KMS-11 (cell line): ENCODE measurements at regions not wholly inside any gene's neighbourhood (a gene's known extent, or its start where the extent isn't known, plus 50 kb on each side); places are given as distances from the start of the nearest gene placed in this dataset.

Source experiments
- H2AFZ ChIP-seq: fragments of 200-600 bp; sonication (generic); 2 replicates; pipeline ENCODE4 v1.6.1; 2016; ENCODE audit warnings: antibody characterized with exemption, mixed run types, low read depth
- H3K27ac ChIP-seq: fragments of 200-600 bp; sonication (generic); 2 replicates; pipeline ENCODE4 v1.6.1; 2016; ENCODE audit warnings: mild to moderate bottlenecking, mixed run types
- H3K27me3 ChIP-seq: fragments of 200-600 bp; sonication (generic); 2 replicates; pipeline ENCODE4 v1.6.1; 2017; ENCODE audit warnings: mild to moderate bottlenecking, low read depth, mixed run types, moderate library complexity; ENCODE audit not compliant: insufficient read depth
- H3K36me3 ChIP-seq: fragments of 200-600 bp; sonication (generic); 2 replicates; pipeline ENCODE4 v1.6.1; 2017; ENCODE audit warnings: mild to moderate bottlenecking, mixed run types; ENCODE audit not compliant: insufficient read depth
- H3K4me1 ChIP-seq: fragments of 200-600 bp; sonication (generic); 2 replicates; pipeline ENCODE4 v1.6.1; 2016; ENCODE audit warnings: mild to moderate bottlenecking, low read depth, mixed run types; ENCODE audit not compliant: poor library complexity, severe bottlenecking
- H3K4me2 ChIP-seq: fragments of 200-600 bp; sonication (generic); 2 replicates; pipeline ENCODE4 v1.7.0; 2016; ENCODE audit warnings: mild to moderate bottlenecking, mixed run types
- H3K4me3 ChIP-seq: fragments of 200-600 bp; sonication (generic); IDR thresholded peaks from 2 replicates; pipeline ENCODE4 v1.6.1; 2017; ENCODE audit warnings: low read depth, low read length, mixed read lengths; ENCODE audit not compliant: insufficient read depth
- H3K79me2 ChIP-seq: fragments of 200-600 bp; sonication (generic); 2 replicates; pipeline ENCODE4 v1.6.1; 2016; ENCODE audit warnings: low read depth, mixed run types; ENCODE audit not compliant: insufficient read depth
- H3K9ac ChIP-seq: fragments of 200-600 bp; sonication (generic); 2 replicates; pipeline ENCODE4 v1.6.1; 2016; ENCODE audit warnings: mild to moderate bottlenecking, mixed run types
- H4K20me1 ChIP-seq: fragments of 200-600 bp; sonication (generic); 2 replicates; pipeline ENCODE4 v1.6.1; 2016; ENCODE audit warnings: mild to moderate bottlenecking, mixed run types; ENCODE audit not compliant: insufficient read depth
- TF ChIP-seq, protein P1 (sequence below): fragments of 200-600 bp; sonication (generic); conservative IDR thresholded peaks from 2 replicates; pipeline ENCODE4 v1.6.1; 2017; ENCODE audit warnings: low read depth, mild to moderate bottlenecking, antibody characterized with exemption, low read length, moderate library complexity, mixed read lengths

DNA sequence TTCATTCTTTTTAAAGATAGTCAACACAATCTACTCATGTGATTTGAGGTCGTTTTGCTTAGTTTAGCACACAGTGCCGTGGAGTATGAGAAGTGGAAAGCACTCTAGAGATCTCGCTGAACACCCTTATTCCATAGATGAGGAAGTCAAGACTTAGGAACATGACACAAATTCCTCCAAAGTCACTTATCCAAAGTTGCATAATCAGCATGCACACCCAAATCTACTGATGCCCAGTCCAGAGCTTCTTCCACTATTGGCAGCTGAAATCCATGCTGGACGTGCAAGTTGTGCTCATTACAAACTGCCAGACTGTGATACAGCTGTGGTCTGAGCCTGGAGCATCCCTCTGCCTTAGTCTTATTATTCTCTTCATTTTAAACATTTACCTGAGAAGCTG lies 83.5 kb upstream of the ZNF280D start:
- Histone ChIP-seq H3K4me2 (no peak overlapping the region), H2AFZ (no peak overlapping the region), H3K4me1 (peaks cover 8% of the 10 kb centered on the region), H3K9ac (no peak overlapping the region), H3K27ac (no peak overlapping the region), H3K36me3 (no peaks in the 10 kb centered on the region), H4K20me1 (no peaks in the 10 kb centered on the region), H3K79me2 (no peaks in the 10 kb centered on the region), H3K27me3 (no peaks in the 10 kb centered on the region), H3K4me3 (no peak overlapping the region)
- TF ChIP-seq, protein P1, sequence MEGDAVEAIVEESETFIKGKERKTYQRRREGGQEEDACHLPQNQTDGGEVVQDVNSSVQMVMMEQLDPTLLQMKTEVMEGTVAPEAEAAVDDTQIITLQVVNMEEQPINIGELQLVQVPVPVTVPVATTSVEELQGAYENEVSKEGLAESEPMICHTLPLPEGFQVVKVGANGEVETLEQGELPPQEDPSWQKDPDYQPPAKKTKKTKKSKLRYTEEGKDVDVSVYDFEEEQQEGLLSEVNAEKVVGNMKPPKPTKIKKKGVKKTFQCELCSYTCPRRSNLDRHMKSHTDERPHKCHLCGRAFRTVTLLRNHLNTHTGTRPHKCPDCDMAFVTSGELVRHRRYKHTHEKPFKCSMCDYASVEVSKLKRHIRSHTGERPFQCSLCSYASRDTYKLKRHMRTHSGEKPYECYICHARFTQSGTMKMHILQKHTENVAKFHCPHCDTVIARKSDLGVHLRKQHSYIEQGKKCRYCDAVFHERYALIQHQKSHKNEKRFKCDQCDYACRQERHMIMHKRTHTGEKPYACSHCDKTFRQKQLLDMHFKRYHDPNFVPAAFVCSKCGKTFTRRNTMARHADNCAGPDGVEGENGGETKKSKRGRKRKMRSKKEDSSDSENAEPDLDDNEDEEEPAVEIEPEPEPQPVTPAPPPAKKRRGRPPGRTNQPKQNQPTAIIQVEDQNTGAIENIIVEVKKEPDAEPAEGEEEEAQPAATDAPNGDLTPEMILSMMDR: no peak

DNA sequence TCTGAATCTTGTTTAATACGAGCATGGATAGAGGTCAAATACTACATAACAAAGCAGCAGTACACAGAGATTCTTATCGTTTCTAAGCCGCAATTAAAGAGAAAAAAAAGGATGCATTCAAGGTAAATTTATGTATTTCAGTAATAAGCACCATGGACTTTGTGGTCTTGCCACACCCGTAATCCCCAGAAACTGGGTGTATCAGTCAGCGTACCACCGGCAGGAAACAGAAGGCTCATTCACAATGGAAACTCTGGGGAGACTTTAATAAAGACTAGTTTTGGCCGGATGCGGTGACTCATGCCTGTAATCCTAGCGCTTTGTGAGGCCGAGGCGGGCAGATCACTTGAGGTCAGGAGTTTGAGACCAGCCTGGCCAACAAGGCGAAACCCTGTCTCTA lies 81.9 kb upstream of the ZNF280D start:
- Histone ChIP-seq H3K27ac (no peak overlapping the region), H3K27me3 (no peaks in the 10 kb centered on the region), H3K79me2 (no peaks in the 10 kb centered on the region)

DNA sequence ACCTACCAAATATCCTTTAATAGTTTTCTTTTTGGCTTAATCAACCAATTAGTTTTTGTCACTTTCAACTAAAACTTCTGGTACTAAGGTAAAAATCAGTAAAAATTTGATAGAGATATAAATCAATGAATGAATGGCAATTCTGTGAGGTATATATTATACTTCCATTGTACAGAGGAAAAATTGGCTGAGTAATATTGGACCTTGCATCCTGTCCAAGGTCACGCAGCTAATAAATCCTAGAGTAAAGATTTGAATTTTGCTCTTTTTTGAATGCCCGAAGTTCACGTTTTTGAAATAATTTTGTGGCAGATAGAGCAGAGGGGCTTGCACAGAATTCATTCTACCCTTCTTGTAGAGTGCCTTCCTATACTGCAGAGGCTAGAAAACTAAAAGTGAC lies 81.1 kb upstream of the ZNF280D start:
- no peaks in the 10 kb centered on the region for H3K36me3 ChIP-seq
- no peaks in the 10 kb centered on the region for H4K20me1 ChIP-seq
- no peak overlapping the region for H3K9ac ChIP-seq
- H3K4me1 ChIP-seq: peaks cover 11% of the 10 kb centered on the region
- H3K79me2 ChIP-seq: no peaks in the 10 kb centered on the region
- H3K4me2 ChIP-seq: no peak overlapping the region
- no peak overlapping the region for H3K27ac ChIP-seq
- H3K4me3 ChIP-seq: no peak overlapping the region
- H2AFZ ChIP-seq: no peak overlapping the region
- H3K27me3 ChIP-seq: no peaks in the 10 kb centered on the region
- TF ChIP-seq, protein P1: no peak

More for the DNA sequence above, 81.9 kb upstream of the ZNF280D start:
- Histone ChIP-seq H3K9ac (no peak overlapping the region), H3K36me3 (no peaks in the 10 kb centered on the region), H2AFZ (no peak overlapping the region), H3K4me2 (no peak overlapping the region), H3K4me3 (no peak overlapping the region), H4K20me1 (no peaks in the 10 kb centered on the region), H3K4me1 (peaks cover 11% of the 10 kb centered on the region)
- TF ChIP-seq, protein P1: no peak

DNA sequence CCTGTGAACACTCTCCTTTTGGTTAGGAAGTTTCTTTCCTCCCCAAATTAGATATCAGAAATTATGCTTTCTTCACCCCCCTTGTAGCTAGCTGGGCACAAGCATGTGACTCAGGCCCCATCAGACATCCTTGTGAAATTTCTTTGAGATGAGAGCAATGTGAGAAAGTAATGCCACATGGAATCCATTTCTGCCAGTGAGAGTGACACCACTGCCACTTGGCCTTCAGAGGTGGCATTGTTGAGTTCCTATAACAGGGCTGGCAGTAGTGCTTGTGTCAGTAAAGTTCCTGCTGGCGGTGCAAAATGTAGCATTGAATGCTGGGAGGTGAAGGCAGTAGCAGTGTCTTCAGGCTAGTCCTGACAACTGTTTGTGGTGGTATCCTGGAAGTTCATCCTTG lies 80.7 kb upstream of the ZNF280D start:
- Histone ChIP-seq H3K79me2 (no peaks in the 10 kb centered on the region), H3K4me1 (peaks cover 11% of the 10 kb centered on the region), H3K9ac (no peak overlapping the region), H4K20me1 (no peaks in the 10 kb centered on the region), H3K4me3 (no peak overlapping the region), H3K27ac (no peak overlapping the region), H3K4me2 (no peak overlapping the region), H3K27me3 (no peaks in the 10 kb centered on the region), H3K36me3 (no peaks in the 10 kb centered on the region), H2AFZ (no peak overlapping the region)
- TF ChIP-seq, protein P1: no peak
